GM12801 (cell line): ENCODE measurements at regions not wholly inside any gene's neighbourhood (a gene's known extent, or its start where the extent isn't known, plus 50 kb on each side); places are given as distances from the start of the nearest gene placed in this dataset.

ENCODE experiments used
- TF ChIP-seq, protein P1 (sequence below): IDR thresholded peaks from one replicate; pipeline ENCODE4 v1.5.1; 2011; ENCODE audit warnings: control low read depth; ENCODE audit not compliant: insufficient read length; ENCODE audit errors: extremely low read depth

GRCh38 chr6:19699932-19700331 is 137.2 kb upstream of the ID4 start:
- TF ChIP-seq, protein P1, sequence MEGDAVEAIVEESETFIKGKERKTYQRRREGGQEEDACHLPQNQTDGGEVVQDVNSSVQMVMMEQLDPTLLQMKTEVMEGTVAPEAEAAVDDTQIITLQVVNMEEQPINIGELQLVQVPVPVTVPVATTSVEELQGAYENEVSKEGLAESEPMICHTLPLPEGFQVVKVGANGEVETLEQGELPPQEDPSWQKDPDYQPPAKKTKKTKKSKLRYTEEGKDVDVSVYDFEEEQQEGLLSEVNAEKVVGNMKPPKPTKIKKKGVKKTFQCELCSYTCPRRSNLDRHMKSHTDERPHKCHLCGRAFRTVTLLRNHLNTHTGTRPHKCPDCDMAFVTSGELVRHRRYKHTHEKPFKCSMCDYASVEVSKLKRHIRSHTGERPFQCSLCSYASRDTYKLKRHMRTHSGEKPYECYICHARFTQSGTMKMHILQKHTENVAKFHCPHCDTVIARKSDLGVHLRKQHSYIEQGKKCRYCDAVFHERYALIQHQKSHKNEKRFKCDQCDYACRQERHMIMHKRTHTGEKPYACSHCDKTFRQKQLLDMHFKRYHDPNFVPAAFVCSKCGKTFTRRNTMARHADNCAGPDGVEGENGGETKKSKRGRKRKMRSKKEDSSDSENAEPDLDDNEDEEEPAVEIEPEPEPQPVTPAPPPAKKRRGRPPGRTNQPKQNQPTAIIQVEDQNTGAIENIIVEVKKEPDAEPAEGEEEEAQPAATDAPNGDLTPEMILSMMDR, result no peak

DNA sequence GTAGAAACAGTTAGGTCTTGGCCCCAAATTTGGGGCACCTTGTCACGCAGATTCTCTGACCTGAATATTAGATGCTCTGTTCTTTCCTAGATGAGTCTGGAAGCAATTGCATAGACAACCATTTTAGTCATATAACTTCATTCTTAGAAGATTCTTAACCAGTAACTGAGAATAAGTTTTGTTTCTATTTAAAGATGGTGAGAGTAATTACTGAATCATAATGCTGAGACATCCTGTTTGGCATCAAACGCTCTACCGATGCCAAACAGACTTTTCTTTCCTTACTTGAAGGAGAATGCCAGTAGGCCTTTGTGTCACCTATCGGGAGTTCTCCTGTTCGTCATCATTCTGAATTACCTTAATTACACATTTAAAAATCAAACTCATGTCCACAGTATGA is 131.6 kb upstream of the ID4 start:
- TF ChIP-seq, protein P1, result no peak

GRCh38 chr6:19712012-19712688 is 125.0 kb upstream of the ID4 start:
- TF ChIP-seq, protein P1, result no peak

GRCh38 chr6:19712998-19713397 is 124.2 kb upstream of the ID4 start:
- TF ChIP-seq, protein P1, result no peak

DNA sequence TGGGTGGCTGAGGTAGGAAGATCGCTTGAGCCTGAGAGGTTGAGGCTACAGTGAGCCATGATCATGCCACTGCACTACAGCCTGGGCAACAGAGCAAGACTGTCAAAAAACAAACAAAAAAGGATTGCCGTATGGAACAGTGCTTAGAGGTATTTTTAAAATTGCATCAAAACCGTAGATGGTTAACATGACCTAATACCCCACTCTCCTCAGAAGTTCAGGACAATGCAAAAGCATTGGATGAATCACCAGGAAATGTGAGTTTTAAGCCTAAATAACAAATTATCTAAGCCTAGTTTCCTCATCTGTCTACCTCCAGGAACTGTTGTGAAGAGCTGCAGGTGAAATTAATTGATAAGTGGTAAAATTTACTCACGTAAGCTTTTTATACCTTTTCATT is 123.8 kb upstream of the ID4 start:
- TF ChIP-seq, protein P1, result no peak

GRCh38 chr6:19713984-19714383 is 123.2 kb upstream of the ID4 start:
- TF ChIP-seq, protein P1, result no peak

GRCh38 chr6:19714434-19715166 is 122.6 kb upstream of the ID4 start:
- TF ChIP-seq, protein P1, result no peak
